ENCODE measurements at regions not wholly inside any gene's neighbourhood (a gene's known extent, or its start where the extent isn't known, plus 50 kb on each side); places are given as distances from the start of the nearest gene placed in this dataset.

GRCh38 chr3:163915280-163915679 is 1163.0 kb downstream of the SI start:
- DNase-seq (ENCODE audit: low read depth), result no peak
- no peak overlapping the region for H3K4me3 ChIP-seq (ENCODE audit: low read depth, low read length)
- no peak for TF ChIP-seq CTCF (IDR thresholded peaks at IDR 0.05; ENCODE audit: low read depth, low read length, missing control alignments)

GRCh38 chr3:163914567-163914966 is 1163.7 kb downstream of the SI start:
- H3K4me3 ChIP-seq (ENCODE audit: low read depth, low read length), result no peak overlapping the region
- no peak for DNase-seq (ENCODE audit: low read depth)
- no peak for TF ChIP-seq CTCF (IDR thresholded peaks at IDR 0.05; ENCODE audit: low read depth, low read length, missing control alignments)

- no peak for TF ChIP-seq CTCF (IDR thresholded peaks at IDR 0.05; ENCODE audit: low read depth, low read length, missing control alignments)
- no peak for DNase-seq (ENCODE audit: low read depth)
- no peak overlapping the region for H3K4me3 ChIP-seq (ENCODE audit: low read depth, low read length)
These were observed 1186.5 kb downstream of the SI start for GRCh38 chr3:163891771-163892170.

- no peak for DNase-seq (ENCODE audit: low read depth)
- H3K4me3 ChIP-seq (ENCODE audit: low read depth, low read length), result no peak overlapping the region
- no peak for TF ChIP-seq CTCF (IDR thresholded peaks at IDR 0.05; ENCODE audit: low read depth, low read length, missing control alignments)
These were observed 1187.6 kb downstream of the SI start for GRCh38 chr3:163890661-163891060.

GRCh38 chr3:163879172-163879571 is 1199.1 kb downstream of the SI start:
- DNase-seq (ENCODE audit: low read depth), result no peak
- no peak overlapping the region for H3K4me3 ChIP-seq (ENCODE audit: low read depth, low read length)
- TF ChIP-seq CTCF (IDR thresholded peaks at IDR 0.05; ENCODE audit: low read depth, low read length, missing control alignments), result no peak

- DNase-seq (ENCODE audit: low read depth), result no peak
- no peak for TF ChIP-seq CTCF (IDR thresholded peaks at IDR 0.05; ENCODE audit: low read depth, low read length, missing control alignments)
- H3K4me3 ChIP-seq (ENCODE audit: low read depth, low read length), result no peak overlapping the region
These were observed 1199.9 kb downstream of the SI start for GRCh38 chr3:163878396-163878795.

- no peak overlapping the region for H3K4me3 ChIP-seq (ENCODE audit: low read depth, low read length)
- TF ChIP-seq CTCF (IDR thresholded peaks at IDR 0.05; ENCODE audit: low read depth, low read length, missing control alignments), result no peak
- DNase-seq (ENCODE audit: low read depth), result no peak
These were observed 1200.5 kb downstream of the SI start for GRCh38 chr3:163877805-163878204.

Measured in GM12864 (cell line).